ENCODE measurements at regions not wholly inside any gene's neighbourhood (a gene's known extent, or its start where the extent isn't known, plus 50 kb on each side); places are given as distances from the start of the nearest gene placed in this dataset.

DNA sequence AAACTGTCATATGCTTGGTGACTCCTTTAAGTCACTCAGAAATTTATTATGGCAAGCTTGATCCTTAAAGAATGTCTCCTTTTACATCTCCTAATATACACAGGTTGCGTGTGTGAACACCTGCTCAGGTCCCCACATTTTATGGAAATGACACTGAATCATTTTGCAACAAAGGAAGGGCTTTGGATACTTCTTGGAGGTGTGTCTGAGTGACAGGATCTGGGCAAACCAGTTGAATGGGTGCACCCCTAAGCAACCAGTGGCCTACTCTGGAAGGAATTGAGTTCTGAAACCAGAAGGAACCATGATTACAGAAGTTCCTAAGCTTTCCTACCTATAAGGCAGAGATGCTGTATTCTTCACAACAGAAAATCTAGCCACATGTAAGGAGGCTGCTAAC lies 483.9 kb upstream of the KLF4 start:
- TF ChIP-seq, protein P1, sequence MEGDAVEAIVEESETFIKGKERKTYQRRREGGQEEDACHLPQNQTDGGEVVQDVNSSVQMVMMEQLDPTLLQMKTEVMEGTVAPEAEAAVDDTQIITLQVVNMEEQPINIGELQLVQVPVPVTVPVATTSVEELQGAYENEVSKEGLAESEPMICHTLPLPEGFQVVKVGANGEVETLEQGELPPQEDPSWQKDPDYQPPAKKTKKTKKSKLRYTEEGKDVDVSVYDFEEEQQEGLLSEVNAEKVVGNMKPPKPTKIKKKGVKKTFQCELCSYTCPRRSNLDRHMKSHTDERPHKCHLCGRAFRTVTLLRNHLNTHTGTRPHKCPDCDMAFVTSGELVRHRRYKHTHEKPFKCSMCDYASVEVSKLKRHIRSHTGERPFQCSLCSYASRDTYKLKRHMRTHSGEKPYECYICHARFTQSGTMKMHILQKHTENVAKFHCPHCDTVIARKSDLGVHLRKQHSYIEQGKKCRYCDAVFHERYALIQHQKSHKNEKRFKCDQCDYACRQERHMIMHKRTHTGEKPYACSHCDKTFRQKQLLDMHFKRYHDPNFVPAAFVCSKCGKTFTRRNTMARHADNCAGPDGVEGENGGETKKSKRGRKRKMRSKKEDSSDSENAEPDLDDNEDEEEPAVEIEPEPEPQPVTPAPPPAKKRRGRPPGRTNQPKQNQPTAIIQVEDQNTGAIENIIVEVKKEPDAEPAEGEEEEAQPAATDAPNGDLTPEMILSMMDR (IDR thresholded peaks at IDR 0.05) = no peak
- no peak for TF ChIP-seq POLR2A (IDR thresholded peaks at IDR 0.05)

Data from vagina (tissue), 2 donors.